WTC11 (cell line): ENCODE measurements at regions not wholly inside any gene's neighbourhood (a gene's known extent, or its start where the extent isn't known, plus 50 kb on each side); places are given as distances from the start of the nearest gene placed in this dataset.

ENCODE experiments used
- ATAC-seq: fragments of 200-7000 bp; cut with Tn5 transposase; 2 replicates; pipeline ENCODE4 v1.10.0; 2021; ENCODE audit warnings: mild to moderate bottlenecking, moderate library complexity
- CTCF ChIA-PET: fragments of 300-600 bp; sonication (Branson Sonifier 250); formaldehyde crosslinking; loops from one replicate; lab custom pipeline; 2021; ENCODE audit warnings: antibody characterized with exemption; lab: Charles Lee
- POLR2A ChIA-PET: fragments of 350-600 bp; sonication (Branson Sonifier 250); formaldehyde crosslinking; loops from one replicate; lab custom pipeline; 2021; ENCODE audit warnings: antibody characterized with exemption; lab: Charles Lee
- DNase-seq: peaks from one replicate; pipeline ENCODE4 v3.0.0; 2021; ENCODE audit warnings: low spot score
- H3K27ac Mint-ChIP-seq: 2 replicates; pipeline ENCODE4 v1.8.0; 2021; ENCODE audit warnings: mixed read lengths
- H3K27me3 Mint-ChIP-seq: 2 replicates; pipeline ENCODE4 v1.8.0; 2021; ENCODE audit warnings: low read depth, mild to moderate bottlenecking, moderate library complexity, mixed read lengths
- H3K36me3 Mint-ChIP-seq: 2 replicates; pipeline ENCODE4 v1.8.0; 2021; ENCODE audit warnings: mixed read lengths
- H3K4me1 Mint-ChIP-seq: 2 replicates; pipeline ENCODE4 v1.8.0; 2022; ENCODE audit warnings: mixed read lengths
- H3K4me3 Mint-ChIP-seq: 2 replicates; pipeline ENCODE4 v1.8.0; 2021; ENCODE audit warnings: mild to moderate bottlenecking, moderate library complexity, mixed read lengths
- H3K9me3 Mint-ChIP-seq: 2 replicates; pipeline ENCODE4 v1.8.0; 2021; ENCODE audit warnings: mixed read lengths
- AFF4 ChIP-seq: sonication (generic); formaldehyde crosslinking; IDR thresholded peaks from 2 replicates; pipeline ENCODE4 v1.8.1; 2023; ENCODE audit warnings: mild to moderate bottlenecking, missing genetic modification reagents, borderline replicate concordance
- CREM ChIP-seq: sonication (generic); formaldehyde crosslinking; IDR thresholded peaks from 2 replicates; pipeline ENCODE4 v1.8.1; 2022; ENCODE audit warnings: mild to moderate bottlenecking, missing genetic modification reagents, moderate library complexity
- CTCF ChIP-seq: fragments of 200-600 bp; IDR thresholded peaks from 2 replicates; pipeline ENCODE4 v1.8.0; 2022; ENCODE audit warnings: antibody characterized with exemption
- ERG ChIP-seq: fragments of 250-450 bp; sonication (Bioruptor Pico); IDR thresholded peaks from 2 replicates; pipeline ENCODE4 v1.8.0; 2021; ENCODE audit warnings: mild to moderate bottlenecking
- GABPB1 ChIP-seq: sonication (generic); formaldehyde crosslinking; IDR thresholded peaks from 2 replicates; pipeline ENCODE4 v1.8.1; 2023; ENCODE audit warnings: mild to moderate bottlenecking, missing genetic modification reagents
- GRHL2 ChIP-seq: fragments of 250-450 bp; sonication (Bioruptor Pico); IDR thresholded peaks from 2 replicates; pipeline ENCODE4 v1.8.0; 2022; ENCODE audit warnings: mild to moderate bottlenecking, moderate library complexity; ENCODE audit not compliant: insufficient replicate concordance, severe bottlenecking
- KAT7 ChIP-seq: sonication (generic); formaldehyde crosslinking; IDR thresholded peaks from 2 replicates; pipeline ENCODE4 v1.8.1; 2023; ENCODE audit warnings: missing genetic modification reagents, mild to moderate bottlenecking, borderline replicate concordance
- MXD4 ChIP-seq: fragments of 250-450 bp; sonication (Bioruptor Pico); IDR thresholded peaks from 2 replicates; pipeline ENCODE4 v1.8.0; 2021; ENCODE audit warnings: mild to moderate bottlenecking, moderate library complexity, borderline replicate concordance
- MYBL2 ChIP-seq: sonication (generic); formaldehyde crosslinking; IDR thresholded peaks from 2 replicates; pipeline ENCODE4 v1.8.1; 2023; ENCODE audit warnings: mild to moderate bottlenecking, moderate library complexity, missing genetic modification reagents
- NFE2L1 ChIP-seq: sonication (generic); formaldehyde crosslinking; IDR thresholded peaks from 2 replicates; pipeline ENCODE4 v1.8.1; 2023; ENCODE audit warnings: missing genetic modification reagents
- NFYB ChIP-seq: sonication (generic); formaldehyde crosslinking; conservative IDR thresholded peaks from 2 replicates; pipeline ENCODE4 v1.8.0; 2022; ENCODE audit warnings: low read depth, missing genetic modification reagents
- PRDM15 ChIP-seq: sonication (generic); formaldehyde crosslinking; IDR thresholded peaks from 2 replicates; pipeline ENCODE4 v1.8.0; 2022; ENCODE audit warnings: missing genetic modification reagents
- RORB ChIP-seq: fragments of 250-450 bp; sonication (Bioruptor Pico); IDR thresholded peaks from 2 replicates; pipeline ENCODE4 v1.9.0; 2021; ENCODE audit warnings: mild to moderate bottlenecking
- STAT6 ChIP-seq: sonication (generic); formaldehyde crosslinking; conservative IDR thresholded peaks from 2 replicates; pipeline ENCODE4 v1.8.1; 2023; ENCODE audit warnings: mild to moderate bottlenecking, low read depth, missing genetic modification reagents, moderate library complexity
- TEAD4 ChIP-seq: sonication (generic); formaldehyde crosslinking; IDR thresholded peaks from 2 replicates; pipeline ENCODE4 v1.8.0; 2022; ENCODE audit warnings: mild to moderate bottlenecking, missing genetic modification reagents
- USF1 ChIP-seq: sonication (generic); formaldehyde crosslinking; IDR thresholded peaks from 2 replicates; pipeline ENCODE4 v1.8.0; 2022; ENCODE audit warnings: mild to moderate bottlenecking, missing genetic modification reagents
- ZNF263 ChIP-seq: sonication (generic); formaldehyde crosslinking; IDR thresholded peaks from 2 replicates; pipeline ENCODE4 v1.8.1; 2022; ENCODE audit warnings: low read depth, mild to moderate bottlenecking, moderate library complexity, missing genetic modification reagents
- ZNF423 ChIP-seq: fragments of 250-450 bp; sonication (Bioruptor Pico); IDR thresholded peaks from 2 replicates; pipeline ENCODE4 v2.1.2; 2022; ENCODE audit warnings: mild to moderate bottlenecking, moderate library complexity
- ZNF512 ChIP-seq: sonication (generic); formaldehyde crosslinking; IDR thresholded peaks from 2 replicates; pipeline ENCODE4 v1.8.1; 2022; ENCODE audit warnings: missing genetic modification reagents, borderline replicate concordance

GRCh38 chr6:110034667-110035036, 56.5 kb downstream of the GPR6 start (continued):
- TF ChIP-seq STAT6 (CRISPR knock-in tag): no peak
- TF ChIP-seq CREM (CRISPR knock-in tag): no peak
- TF ChIP-seq TEAD4 (CRISPR knock-in tag): no peak

- Mint-ChIP-seq H3K9me3 (no peaks in the 10 kb centered on the region), H3K36me3 (no peaks in the 10 kb centered on the region), H3K4me1 (peaks cover 19% of the 10 kb centered on the region), H3K4me3 (no peak overlapping the region), H3K27me3 (no peaks in the 10 kb centered on the region), H3K27ac (no peak overlapping the region)
- ATAC-seq (no peak), DNase-seq (no peak)
- ChIA-PET POLR2A (no interaction called here), CTCF (interaction anchor here (6.5 kb wide), 1 partner anchor 331 kb away, joined by 124 read pairs; no protein-coding TSS in a partner anchor)
- TF ChIP-seq RORB (CRISPR knock-in tag) (no peak), MXD4 (CRISPR knock-in tag) (no peak), CTCF (no peak), MYBL2 (CRISPR knock-in tag) (no peak), USF1 (no peak), GABPB1 (CRISPR knock-in tag) (no peak), NFYB (CRISPR knock-in tag) (no peak), GRHL2 (CRISPR knock-in tag) (no peak), ZNF512 (no peak), PRDM15 (CRISPR knock-in tag) (no peak), NFE2L1 (CRISPR knock-in tag) (no peak), AFF4 (CRISPR knock-in tag) (no peak), KAT7 (CRISPR knock-in tag) (no peak), CREM (CRISPR knock-in tag) (no peak), ERG (no peak), ZNF423 (CRISPR knock-in tag) (no peak), ZNF263 (CRISPR knock-in tag) (no peak)
Observed at GRCh38 chr6:110035321-110035720, 57.2 kb downstream of the GPR6 start.
